ENCODE measurements at regions not wholly inside any gene's neighbourhood (a gene's known extent, or its start where the extent isn't known, plus 50 kb on each side); places are given as distances from the start of the nearest gene placed in this dataset.

DNA sequence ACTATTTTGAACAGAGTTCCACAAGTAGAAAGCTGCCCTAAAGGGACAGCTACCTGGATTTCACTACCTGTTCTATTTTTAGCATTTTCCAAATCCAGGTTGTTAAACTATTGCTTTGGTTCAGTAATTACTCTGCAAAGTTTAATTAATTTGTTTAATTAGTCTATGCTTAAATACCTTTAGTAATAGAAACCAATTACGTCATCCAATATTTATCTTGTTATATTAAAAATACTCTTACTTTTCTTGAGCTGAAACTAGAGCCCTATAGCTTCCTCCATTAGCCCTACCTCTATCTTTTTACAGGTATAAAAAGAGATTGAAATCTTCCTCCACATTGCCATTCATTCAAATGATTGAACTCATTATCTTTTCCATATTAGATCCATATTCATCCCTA is 514.6 kb downstream of the DSC3 start:
- Histone ChIP-seq H3K27ac (no peak overlapping the region), H3K4me1 (no peaks in the 10 kb centered on the region), H3K4me2 (no peak overlapping the region), H3K9me3 (no peaks in the 10 kb centered on the region), H3K4me3 (no peak overlapping the region)
- no peak for ATAC-seq
- CTCF ChIA-PET, result no interaction called here
- FAIRE-seq, result no peak
- 10% methylated on average over 1 of the region's 1 CpG for WGBS (ENCODE audit: missing lambda C conversion rate)
- no peak for TF ChIP-seq NPAS2 (CRISPR knock-in tag; IDR thresholded peaks at IDR 0.05; ENCODE audit: borderline replicate concordance)
- no peak for TF ChIP-seq HOXB5 (CRISPR knock-in tag; IDR thresholded peaks at IDR 0.05)
- TF ChIP-seq, protein P1, sequence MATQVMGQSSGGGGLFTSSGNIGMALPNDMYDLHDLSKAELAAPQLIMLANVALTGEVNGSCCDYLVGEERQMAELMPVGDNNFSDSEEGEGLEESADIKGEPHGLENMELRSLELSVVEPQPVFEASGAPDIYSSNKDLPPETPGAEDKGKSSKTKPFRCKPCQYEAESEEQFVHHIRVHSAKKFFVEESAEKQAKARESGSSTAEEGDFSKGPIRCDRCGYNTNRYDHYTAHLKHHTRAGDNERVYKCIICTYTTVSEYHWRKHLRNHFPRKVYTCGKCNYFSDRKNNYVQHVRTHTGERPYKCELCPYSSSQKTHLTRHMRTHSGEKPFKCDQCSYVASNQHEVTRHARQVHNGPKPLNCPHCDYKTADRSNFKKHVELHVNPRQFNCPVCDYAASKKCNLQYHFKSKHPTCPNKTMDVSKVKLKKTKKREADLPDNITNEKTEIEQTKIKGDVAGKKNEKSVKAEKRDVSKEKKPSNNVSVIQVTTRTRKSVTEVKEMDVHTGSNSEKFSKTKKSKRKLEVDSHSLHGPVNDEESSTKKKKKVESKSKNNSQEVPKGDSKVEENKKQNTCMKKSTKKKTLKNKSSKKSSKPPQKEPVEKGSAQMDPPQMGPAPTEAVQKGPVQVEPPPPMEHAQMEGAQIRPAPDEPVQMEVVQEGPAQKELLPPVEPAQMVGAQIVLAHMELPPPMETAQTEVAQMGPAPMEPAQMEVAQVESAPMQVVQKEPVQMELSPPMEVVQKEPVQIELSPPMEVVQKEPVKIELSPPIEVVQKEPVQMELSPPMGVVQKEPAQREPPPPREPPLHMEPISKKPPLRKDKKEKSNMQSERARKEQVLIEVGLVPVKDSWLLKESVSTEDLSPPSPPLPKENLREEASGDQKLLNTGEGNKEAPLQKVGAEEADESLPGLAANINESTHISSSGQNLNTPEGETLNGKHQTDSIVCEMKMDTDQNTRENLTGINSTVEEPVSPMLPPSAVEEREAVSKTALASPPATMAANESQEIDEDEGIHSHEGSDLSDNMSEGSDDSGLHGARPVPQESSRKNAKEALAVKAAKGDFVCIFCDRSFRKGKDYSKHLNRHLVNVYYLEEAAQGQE (IDR thresholded peaks at IDR 0.05), result no peak
- no peak for TF ChIP-seq KDM1A (IDR thresholded peaks at IDR 0.05; ENCODE audit: low read depth)
- TF ChIP-seq EHF (CRISPR knock-in tag; IDR thresholded peaks at IDR 0.05), result no peak
- TF ChIP-seq, protein P2, sequence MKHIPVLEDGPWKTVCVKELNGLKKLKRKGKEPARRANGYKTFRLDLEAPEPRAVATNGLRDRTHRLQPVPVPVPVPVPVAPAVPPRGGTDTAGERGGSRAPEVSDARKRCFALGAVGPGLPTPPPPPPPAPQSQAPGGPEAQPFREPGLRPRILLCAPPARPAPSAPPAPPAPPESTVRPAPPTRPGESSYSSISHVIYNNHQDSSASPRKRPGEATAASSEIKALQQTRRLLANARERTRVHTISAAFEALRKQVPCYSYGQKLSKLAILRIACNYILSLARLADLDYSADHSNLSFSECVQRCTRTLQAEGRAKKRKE (CRISPR knock-in tag; IDR thresholded peaks at IDR 0.05; ENCODE audit: low read depth), result no peak
- no peak for TF ChIP-seq SREBF2 (IDR thresholded peaks at IDR 0.05)
- no peak for TF ChIP-seq HDAC2 (IDR thresholded peaks at IDR 0.05)
- no peak for TF ChIP-seq GATA3 (IDR thresholded peaks at IDR 0.05; ENCODE audit: borderline replicate concordance)
- TF ChIP-seq, protein P3, sequence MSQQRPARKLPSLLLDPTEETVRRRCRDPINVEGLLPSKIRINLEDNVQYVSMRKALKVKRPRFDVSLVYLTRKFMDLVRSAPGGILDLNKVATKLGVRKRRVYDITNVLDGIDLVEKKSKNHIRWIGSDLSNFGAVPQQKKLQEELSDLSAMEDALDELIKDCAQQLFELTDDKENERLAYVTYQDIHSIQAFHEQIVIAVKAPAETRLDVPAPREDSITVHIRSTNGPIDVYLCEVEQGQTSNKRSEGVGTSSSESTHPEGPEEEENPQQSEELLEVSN (IDR thresholded peaks at IDR 0.05; ENCODE audit: borderline replicate concordance, low read depth), result no peak
- TF ChIP-seq JUN (IDR thresholded peaks at IDR 0.05), result no peak
- TF ChIP-seq TFCP2L1 (CRISPR knock-in tag; IDR thresholded peaks at IDR 0.05), result no peak
- TF ChIP-seq, protein P4, sequence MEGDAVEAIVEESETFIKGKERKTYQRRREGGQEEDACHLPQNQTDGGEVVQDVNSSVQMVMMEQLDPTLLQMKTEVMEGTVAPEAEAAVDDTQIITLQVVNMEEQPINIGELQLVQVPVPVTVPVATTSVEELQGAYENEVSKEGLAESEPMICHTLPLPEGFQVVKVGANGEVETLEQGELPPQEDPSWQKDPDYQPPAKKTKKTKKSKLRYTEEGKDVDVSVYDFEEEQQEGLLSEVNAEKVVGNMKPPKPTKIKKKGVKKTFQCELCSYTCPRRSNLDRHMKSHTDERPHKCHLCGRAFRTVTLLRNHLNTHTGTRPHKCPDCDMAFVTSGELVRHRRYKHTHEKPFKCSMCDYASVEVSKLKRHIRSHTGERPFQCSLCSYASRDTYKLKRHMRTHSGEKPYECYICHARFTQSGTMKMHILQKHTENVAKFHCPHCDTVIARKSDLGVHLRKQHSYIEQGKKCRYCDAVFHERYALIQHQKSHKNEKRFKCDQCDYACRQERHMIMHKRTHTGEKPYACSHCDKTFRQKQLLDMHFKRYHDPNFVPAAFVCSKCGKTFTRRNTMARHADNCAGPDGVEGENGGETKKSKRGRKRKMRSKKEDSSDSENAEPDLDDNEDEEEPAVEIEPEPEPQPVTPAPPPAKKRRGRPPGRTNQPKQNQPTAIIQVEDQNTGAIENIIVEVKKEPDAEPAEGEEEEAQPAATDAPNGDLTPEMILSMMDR (IDR thresholded peaks at IDR 0.05), result no peak
- no peak for TF ChIP-seq CBX8 (IDR thresholded peaks at IDR 0.05)
- TF ChIP-seq, protein P5, sequence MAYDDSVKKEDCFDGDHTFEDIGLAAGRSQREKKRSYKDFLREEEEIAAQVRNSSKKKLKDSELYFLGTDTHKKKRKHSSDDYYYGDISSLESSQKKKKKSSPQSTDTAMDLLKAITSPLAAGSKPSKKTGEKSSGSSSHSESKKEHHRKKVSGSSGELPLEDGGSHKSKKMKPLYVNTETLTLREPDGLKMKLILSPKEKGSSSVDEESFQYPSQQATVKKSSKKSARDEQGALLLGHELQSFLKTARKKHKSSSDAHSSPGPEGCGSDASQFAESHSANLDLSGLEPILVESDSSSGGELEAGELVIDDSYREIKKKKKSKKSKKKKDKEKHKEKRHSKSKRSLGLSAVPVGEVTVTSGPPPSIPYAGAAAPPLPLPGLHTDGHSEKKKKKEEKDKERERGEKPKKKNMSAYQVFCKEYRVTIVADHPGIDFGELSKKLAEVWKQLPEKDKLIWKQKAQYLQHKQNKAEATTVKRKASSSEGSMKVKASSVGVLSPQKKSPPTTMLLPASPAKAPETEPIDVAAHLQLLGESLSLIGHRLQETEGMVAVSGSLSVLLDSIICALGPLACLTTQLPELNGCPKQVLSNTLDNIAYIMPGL (CRISPR knock-in tag; IDR thresholded peaks at IDR 0.05; ENCODE audit: borderline replicate concordance), result no peak
- TF ChIP-seq, protein P6, sequence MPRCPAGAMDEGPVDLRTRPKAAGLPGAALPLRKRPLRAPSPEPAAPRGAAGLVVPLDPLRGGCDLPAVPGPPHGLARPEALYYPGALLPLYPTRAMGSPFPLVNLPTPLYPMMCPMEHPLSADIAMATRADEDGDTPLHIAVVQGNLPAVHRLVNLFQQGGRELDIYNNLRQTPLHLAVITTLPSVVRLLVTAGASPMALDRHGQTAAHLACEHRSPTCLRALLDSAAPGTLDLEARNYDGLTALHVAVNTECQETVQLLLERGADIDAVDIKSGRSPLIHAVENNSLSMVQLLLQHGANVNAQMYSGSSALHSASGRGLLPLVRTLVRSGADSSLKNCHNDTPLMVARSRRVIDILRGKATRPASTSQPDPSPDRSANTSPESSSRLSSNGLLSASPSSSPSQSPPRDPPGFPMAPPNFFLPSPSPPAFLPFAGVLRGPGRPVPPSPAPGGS (IDR thresholded peaks at IDR 0.05), result no peak
- DNase-seq (ENCODE audit: low read depth in 1 of 2, low spot score in 1 of 2), result no peak
- POLR2A ChIA-PET, result no interaction called here

DNA sequence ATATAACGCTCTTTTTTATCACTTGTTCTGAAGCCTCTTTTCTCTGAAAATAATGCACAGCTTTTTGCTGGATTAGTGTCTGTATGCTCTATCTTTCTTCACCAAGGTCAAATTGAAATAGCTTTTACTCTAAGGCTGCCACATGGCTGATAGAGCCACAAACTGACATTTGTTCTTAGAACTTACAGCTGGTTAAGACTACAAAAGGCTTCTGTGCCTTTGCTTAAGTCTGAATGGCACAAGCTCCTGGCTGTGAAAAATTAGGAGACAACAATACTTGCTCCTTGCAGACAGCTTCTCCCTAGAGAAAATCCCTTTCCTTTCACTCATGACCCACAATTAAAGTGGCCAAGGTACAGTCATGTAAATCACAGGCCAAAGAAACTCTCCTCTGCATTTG is 515.3 kb downstream of the DSC3 start:
- Histone ChIP-seq H3K4me1 (no peaks in the 10 kb centered on the region), H3K27ac (no peak overlapping the region), H3K4me2 (no peak overlapping the region), H3K4me3 (no peak overlapping the region), H3K9me3 (no peaks in the 10 kb centered on the region)
- DNase-seq (ENCODE audit: low read depth in 1 of 2, low spot score in 1 of 2) (no peak), FAIRE-seq (no peak), ATAC-seq (no peak)
- ChIA-PET CTCF (no interaction called here), POLR2A (no interaction called here)
- WGBS (ENCODE audit: missing lambda C conversion rate), result 13% methylated on average over 1 of the region's 1 CpG
- TF ChIP-seq, protein P6 (IDR thresholded peaks at IDR 0.05), result no peak
- TF ChIP-seq RARB (CRISPR knock-in tag; IDR thresholded peaks at IDR 0.05), result no peak
- no peak for TF ChIP-seq KDM5A (IDR thresholded peaks at IDR 0.05)
- TF ChIP-seq, protein P3 (IDR thresholded peaks at IDR 0.05; ENCODE audit: borderline replicate concordance, low read depth), result no peak
- no peak for TF ChIP-seq FOSB (CRISPR knock-in tag; IDR thresholded peaks at IDR 0.05)
- no peak for TF ChIP-seq HEYL (CRISPR knock-in tag; IDR thresholded peaks at IDR 0.05)
- no peak for TF ChIP-seq MAFK (IDR thresholded peaks at IDR 0.05; ENCODE audit: partially characterized antibody)
- no peak for TF ChIP-seq RFX5 (IDR thresholded peaks at IDR 0.05)
- no peak for TF ChIP-seq CHD2 (IDR thresholded peaks at IDR 0.05; ENCODE audit: low read length, partially characterized antibody)
- no peak for TF ChIP-seq BHLHE40 (IDR thresholded peaks at IDR 0.05; ENCODE audit: low read depth, low read length)
- TF ChIP-seq TP53 (CRISPR knock-in tag; IDR thresholded peaks at IDR 0.05), result no peak
- no peak for TF ChIP-seq EP300 (IDR thresholded peaks at IDR 0.05)
